ENCODE measurements at regions not wholly inside any gene's neighbourhood (a gene's known extent, or its start where the extent isn't known, plus 50 kb on each side); places are given as distances from the start of the nearest gene placed in this dataset.
A peak's percentile ranks its signal among the peaks of the same experiment; 100 is the strongest.
"Not testable (repeated sequence)": the region's sequence is repeated elsewhere in the genome, so short reads cannot be mapped to it uniquely, and the experiment has no call there.

DNA sequence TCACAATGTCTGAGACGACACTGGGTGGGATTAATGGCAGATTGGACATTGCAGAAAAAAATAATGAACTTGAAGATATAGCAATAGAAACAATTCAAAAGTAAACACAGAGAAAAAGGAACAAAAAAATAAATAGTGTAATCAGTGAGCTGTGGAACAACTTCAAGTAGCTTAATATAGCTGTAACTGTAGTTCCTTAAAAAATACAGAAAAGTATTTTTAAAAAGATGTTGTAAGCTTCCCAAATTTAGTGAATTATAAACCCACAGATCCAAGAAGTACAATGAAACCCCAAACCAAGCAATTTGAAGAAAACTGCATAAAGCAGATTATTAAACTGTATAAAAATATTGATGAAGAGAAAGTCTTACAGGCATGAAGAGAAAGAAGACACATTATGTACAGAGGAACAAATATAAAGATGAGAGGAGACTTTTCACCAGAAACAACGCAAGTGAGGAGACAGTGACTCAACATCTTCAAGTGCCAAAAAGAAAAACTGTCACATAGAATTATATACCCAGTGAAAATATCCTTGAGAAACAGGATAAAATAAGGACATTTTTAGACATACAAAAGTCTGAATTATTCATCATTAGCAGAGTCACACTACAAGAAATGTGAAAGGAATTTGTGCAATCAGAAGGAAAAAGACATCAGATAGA lies 176.4 kb downstream of the NFKBIZ start:
- intact Hi-C loops (cut with micrococcal nuclease): no loop called here
- DNase-seq (no peak), ATAC-seq (no peak)

DNA sequence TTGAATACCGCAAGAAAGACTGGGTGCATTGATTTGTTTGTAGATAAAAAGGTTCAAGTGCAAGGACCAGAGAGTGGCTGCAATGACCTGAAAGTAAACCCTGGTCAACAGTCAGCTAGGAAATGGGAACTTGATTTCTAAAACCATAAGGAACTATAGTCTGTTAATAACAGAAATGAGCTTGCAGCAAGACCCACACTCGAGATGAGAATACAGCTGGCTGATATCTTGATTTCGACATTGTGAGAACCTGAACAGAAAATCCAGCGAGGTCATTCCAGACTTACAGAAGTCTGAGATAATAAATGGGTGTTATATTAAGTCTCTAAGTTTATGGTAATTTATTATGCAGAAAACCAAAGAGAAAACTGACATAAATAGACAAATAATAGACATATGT lies 177.3 kb downstream of the NFKBIZ start:
- ATAC-seq (no peak), DNase-seq (no peak)
- intact Hi-C loops (cut with micrococcal nuclease): no loop called here

DNA sequence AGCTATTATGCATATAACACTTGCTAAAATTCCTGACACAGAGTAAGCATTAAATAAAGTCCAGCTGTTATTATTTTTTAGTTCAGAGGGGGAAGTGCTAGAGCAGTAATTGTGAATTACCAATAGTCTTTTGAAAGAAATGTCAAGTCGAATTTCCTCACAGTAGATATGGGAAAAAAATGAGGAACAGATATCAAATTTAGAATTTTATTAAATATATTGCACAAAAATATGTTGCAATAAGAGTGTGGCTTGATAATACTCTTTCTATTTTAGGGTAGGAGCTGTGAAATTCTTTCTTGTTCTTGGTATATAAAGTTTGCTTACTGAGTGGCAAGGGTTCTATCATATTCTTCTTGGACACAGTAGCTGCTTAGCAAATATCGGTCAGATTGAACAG lies 181.3 kb downstream of the NFKBIZ start:
- intact Hi-C loops (cut with micrococcal nuclease): no loop called here
- ATAC-seq: no peak
- DNase-seq: no peak

DNA sequence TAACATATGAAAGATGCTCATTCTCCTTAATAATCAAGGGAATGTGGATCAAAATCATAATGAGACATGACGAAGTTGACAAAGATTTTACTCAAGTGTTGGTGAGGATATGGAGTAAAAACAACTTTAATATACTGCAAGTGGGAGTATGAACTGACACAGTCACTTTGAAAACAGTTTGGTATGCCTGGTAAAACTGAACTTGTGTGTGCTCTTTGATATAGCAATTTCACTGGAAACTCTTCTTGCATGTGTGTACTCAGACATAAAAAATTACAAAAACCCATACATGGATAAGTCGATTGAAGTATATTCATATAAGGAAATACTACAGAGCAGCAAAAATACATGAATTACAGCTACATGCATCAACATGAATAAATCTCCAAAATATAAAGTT lies 182.5 kb downstream of the NFKBIZ start:
- ATAC-seq (no peak), DNase-seq (no peak)
- intact Hi-C loops (cut with micrococcal nuclease): no loop called here

DNA sequence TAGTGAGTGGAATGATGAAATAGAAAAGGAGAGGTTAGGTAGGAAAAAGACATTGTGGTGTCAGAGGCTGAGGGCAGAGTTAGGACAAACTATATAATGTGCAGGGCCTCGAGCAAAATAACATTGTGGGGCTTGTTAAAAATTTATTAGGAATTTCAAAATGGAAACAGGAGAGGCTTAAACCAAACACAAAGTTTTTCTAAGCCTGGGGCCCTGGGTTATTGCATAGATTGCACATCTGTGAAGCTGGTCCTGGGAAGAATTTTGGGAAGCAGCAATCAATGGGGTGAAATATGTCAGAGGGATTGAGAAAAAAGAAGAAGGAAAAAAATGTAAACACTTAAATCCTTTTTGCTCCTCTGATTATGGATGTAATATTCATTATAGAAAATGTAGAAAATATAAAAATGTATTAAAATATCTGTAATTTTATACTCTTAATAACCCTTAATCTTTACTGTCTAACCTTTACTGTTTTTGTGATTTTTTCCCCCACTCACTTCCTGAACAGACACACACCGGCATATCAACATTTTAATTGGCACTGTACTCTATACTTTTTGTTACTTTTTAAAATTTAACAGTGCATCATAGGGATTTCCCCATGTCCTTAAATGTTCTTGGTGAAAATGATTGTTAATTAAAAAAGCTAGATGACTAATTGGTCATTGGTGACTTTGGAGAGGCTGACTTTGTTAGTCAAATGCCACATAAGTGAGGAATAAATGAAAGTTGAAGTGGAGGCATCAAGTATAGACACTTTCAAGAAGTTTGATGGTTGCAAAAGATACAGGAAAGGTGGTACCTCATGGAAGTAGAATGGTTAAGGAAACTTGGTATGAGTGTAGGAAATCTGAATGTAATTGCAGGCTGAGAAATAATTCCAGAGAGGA lies 183.4 kb downstream of the NFKBIZ start:
- no peak for ATAC-seq
- intact Hi-C loops (cut with micrococcal nuclease): no loop called here

DNA sequence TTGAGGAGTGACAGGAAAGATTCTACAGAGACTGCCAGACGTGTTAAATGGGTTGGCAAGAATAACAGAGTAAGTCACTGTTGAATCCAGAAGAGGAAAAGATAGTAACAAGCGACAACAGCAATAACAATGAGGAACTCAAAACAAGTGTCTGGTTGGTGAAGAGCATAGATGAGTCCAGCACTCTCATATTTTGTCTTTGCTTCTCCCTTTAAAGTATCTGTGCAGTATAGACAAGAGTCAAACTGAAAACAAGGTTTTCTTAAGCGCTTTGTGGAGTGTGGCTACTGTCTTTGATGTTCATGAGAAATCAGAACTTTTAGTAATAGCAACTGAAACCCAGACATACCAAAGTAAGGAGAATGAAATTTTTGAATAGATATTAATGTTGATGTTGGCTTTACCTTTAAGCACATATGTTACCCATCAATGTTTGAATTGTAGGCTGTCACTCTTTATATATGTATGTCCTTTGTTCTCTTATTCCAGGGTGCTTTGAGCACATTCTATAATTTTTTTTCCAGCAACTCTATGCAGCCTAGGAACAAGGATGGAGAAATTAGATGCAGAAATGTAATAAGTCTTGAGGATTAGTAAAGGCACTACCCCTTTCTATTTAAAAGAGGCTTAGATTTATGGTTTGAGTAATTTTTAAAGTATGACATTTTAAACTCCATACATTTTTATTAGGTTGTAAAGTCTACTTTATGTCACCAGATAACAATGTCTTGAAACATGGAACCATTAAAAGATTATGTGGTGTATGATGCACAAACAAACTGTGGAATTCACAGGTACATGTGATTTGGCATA lies 185.5 kb downstream of the NFKBIZ start:
- DNase-seq: no peak
- intact Hi-C loops (cut with micrococcal nuclease): no loop called here
- ATAC-seq: no peak

More for the DNA sequence above, 183.4 kb downstream of the NFKBIZ start:
- DNase-seq: no peak

DNA sequence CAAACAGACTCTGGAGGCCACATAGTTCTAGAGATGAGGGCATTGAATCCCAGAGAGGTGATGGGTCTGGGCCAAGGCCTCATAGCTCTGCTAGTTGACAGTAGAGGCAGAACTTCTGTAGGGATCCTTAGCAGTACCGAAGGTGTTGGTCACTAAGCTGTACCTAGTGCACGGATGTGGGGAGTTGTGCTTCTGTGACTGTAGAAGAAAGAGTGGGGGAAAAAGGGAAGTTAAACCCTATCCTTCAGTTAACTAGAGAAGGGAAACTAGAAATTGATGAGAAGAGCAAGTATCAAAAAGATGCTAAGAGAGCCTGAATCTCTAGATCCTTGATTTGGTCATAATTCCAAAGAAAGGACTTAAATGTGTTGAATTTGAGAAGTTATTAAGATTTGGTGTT lies 186.7 kb downstream of the NFKBIZ start:
- no peak for ATAC-seq
- DNase-seq: no peak
- intact Hi-C loops (cut with micrococcal nuclease): no loop called here

DNA sequence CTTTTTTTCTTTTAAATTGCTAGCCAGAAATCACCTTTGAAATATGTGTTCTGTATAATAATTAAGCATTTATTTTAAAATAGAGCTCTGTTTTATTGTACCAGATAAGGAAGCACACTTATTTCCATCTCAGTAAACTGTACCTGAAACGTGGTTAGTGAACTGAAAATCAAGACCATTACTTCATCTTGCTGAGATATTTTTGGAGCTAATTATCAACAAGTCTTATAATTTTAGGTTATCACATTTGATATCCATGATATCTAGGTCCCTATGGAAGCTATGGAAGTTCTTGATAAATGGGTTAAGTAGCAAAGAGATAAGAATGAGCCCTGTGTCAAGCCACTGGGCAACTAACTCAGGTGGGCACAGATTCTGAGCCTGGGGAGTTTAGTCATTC lies 187.2 kb downstream of the NFKBIZ start:
- DNase-seq (no peak), ATAC-seq (no peak)
- intact Hi-C loops (cut with micrococcal nuclease): no loop called here

DNA sequence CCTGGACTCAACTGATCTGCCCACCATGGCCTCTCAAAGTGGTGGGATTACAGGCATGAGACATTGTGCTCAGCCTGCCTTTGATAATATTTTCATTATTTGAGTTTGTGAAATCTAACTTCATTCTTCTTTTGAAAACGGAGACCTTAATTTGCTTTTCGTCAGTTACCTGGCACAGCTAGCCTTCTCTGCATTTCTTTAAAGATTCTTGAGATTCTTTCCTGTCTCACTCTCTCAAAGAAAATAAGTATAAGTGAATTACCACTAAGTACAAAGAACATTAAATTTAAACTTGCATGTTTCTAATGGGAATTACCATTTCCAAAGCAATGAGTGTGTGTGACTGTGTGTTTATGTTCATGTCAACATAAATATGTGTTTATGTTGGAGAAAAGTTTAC lies 187.9 kb downstream of the NFKBIZ start:
- ATAC-seq (no peak), DNase-seq (no peak)
- intact Hi-C loops (cut with micrococcal nuclease): no loop called here

DNA sequence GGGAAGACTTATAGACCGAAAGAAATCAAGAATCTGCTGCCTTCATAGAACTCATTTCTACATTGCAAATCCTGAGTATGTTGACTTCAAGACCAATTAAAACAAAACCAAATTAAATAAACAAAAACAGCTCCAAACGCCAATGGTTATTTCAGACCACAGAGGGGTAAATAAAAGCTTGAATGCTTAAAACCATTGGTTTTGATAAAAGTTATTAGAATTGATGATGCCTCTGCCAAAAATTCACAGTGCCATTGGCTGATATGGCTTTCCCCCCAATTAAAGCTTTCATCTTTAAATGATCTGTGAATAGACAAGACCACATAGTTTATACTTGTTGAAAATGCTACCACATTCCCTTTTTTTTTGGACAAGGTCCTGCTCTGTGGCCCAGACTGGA lies 188.5 kb downstream of the NFKBIZ start:
- DNase-seq (no peak), ATAC-seq (no peak)
- intact Hi-C loops (cut with micrococcal nuclease): no loop called here

DNA sequence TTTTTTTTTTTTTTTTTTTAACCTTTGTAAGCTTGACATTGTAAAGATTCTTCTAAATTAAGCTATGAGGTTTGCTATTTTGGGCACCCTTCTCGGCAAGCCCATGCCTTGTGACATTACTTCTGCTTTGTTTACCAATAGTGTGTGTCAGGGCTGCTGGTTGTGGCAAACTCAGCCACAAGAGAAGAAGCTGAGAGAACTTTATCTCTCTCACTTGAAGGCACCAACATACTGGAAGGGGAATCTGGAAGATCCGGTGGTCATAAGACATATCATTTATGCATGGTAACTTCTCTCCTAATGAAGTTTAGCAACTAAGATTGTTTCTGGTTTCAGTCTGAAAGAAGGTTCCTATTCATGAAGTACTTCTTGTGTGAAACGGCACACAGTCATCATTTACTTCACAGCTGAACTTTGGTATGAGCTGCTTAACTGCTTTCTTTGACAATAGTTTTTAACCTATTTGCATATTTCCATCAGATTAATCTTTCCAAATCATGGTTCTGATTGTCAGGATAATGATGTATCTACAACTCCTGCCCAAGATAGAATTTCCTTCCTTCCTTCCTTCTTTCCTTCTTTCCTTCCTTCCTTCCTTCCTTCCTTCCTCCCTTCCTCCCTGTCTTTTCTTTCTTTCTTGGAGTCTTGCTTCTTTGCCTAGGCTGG lies 189.3 kb downstream of the NFKBIZ start:
- DNase-seq: no peak
- ATAC-seq: peak; percentile 19
- intact Hi-C loops (cut with micrococcal nuclease): no loop called here

DNA sequence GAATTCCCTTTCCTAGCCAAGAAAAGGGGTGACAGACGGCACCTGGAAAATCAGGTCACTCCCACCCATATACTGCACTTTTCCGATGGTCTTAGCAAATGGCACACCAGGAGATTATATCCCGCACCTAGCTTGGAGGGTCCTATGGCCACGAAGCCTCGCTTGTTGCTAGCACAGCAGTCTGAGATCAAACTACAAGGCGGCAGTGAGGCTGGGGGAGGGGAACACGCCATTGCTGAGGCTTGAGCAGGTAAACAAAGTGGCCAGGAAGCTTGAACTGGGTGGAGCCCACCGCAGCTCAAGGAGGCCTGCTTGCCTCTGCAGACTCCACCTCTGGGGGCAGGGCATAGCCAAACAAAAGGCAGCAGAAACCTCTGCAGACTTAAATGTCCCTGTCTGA lies 190.8 kb downstream of the NFKBIZ start:
- ATAC-seq; DNase-seq; intact Hi-C loops (cut with micrococcal nuclease): not testable (repeated sequence)

DNA sequence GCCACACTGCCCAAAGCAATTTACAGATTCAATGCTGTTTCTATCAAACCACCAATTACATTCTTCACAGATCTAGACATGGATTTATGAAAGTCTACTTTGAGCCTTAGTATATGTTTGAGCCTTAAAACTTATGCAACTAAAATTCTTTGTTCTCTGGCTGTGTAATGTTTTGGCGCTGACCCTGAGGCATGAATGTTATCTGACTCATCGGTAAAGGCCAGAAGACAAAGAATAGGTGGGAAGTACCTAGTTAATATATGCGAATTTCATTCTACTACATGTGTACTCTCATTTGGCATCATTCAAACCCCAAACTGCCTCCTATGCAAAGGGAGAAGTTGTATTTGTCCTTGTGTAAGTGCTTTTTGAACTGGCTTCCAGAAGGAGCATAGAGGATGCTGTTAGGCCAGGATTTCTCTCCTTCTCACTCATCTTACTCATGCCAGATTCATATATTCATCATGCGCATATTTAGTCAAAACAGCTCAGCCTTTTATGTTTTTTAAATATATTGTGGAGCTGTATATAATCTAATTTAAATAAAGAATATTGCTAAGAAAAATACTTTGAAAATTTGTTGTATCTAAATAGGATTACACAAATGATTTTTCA lies 204.2 kb downstream of the NFKBIZ start:
- no peak for DNase-seq
- intact Hi-C loops (cut with micrococcal nuclease): no loop called here
- ATAC-seq: no peak

DNA sequence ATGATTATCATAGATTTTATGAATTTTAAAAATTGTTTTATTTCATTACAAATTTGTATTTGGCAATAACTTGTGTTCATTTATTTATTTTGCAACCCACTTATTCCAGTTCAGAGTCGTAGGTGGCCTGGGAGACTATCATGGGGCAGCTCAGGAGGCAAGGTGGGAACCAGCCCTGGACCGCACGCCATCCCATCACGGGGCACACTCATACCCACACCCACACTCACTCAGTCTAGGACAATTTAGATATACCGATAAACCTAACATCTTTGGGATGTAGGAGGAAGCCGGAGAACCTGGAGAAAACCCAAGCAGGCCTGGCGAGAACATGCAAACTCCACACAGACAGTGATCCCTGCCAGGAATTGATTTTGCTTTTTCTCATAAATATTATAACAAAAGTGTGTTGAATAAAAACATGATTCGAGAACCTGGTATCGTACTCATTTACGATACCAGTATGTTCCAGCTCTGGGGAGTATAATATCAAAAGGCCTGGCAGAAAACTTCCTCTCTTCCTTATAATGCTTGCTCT lies 205.3 kb downstream of the NFKBIZ start:
- ATAC-seq: peak; percentile 18
- intact Hi-C loops (cut with micrococcal nuclease): loop anchor here (2.0 kb wide), 1 partner anchor 34 kb away; no protein-coding TSS in a partner anchor
- no peak for DNase-seq

DNA sequence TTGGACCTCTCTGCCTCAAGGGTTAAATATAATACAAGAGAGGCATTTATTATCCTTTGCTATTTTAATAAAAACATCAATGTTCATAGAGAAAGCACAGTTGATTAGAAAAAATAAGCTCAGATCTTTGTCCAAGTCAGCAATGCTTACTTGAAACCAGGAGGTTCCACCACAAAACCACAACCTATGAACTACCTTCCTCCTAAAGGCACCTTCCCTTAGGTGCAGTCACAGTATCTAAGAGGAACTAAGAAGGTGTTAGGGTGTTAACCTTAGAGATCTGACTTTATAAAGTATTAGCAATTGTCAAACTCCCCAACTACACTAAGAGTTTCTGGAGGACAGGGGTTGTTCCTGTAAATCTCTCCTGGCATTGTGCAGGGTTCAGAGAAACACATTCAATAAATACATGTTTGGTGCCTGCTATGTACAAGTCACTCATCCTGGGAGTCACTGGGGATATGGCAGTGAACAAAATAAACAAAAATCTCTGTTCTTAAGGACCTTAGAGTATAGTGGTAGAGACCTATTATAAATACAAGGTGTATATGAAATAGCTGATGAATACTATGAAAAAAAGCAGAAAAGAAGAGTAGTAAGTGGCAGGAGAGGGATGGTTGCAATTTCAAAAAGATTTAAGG lies 208.6 kb downstream of the NFKBIZ start:
- DNase-seq (no peak), ATAC-seq (no peak)

DNA sequence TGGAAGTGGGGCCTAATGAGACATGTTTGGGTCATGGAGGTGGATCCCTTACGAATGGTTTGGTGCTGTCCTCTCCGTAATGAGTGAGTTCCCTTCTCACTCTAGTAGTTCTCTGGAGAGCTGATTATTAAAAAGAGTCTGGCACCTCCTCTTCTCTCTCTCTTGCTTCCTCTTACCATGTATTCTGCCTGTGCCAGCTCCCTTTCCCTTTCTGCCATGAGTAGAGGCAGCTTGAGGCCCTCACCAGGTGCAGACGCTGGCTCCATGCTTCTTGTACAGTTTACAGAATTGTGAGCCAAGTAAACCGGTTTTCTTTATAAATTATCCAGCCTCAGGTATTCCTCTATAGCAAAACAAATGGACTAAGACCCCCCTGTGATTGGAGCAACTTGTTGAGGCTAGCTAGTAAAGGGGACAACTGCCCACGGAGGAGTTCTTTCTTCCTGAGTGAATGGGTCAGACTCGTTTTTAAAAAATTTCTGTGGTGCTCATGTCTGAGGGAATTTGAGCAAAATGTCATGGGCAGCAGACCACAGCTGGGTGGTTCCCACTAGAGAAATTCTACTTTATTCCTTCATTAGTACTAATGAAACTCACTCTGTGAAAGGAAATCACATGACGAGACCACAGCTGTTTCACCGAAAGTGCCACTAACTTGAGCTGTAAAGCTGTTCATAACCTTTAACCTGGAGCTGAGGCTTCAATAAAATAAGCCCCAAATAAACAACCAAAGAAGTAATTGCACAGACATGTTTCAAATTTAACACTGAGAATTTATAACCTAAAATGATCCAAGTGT lies 210.0 kb downstream of the NFKBIZ start:
- DNase-seq (no peak), ATAC-seq (no peak)
- intact Hi-C loops (cut with micrococcal nuclease): no loop called here

More for the DNA sequence above, 208.6 kb downstream of the NFKBIZ start:
- intact Hi-C loops (cut with micrococcal nuclease): no loop called here

DNA sequence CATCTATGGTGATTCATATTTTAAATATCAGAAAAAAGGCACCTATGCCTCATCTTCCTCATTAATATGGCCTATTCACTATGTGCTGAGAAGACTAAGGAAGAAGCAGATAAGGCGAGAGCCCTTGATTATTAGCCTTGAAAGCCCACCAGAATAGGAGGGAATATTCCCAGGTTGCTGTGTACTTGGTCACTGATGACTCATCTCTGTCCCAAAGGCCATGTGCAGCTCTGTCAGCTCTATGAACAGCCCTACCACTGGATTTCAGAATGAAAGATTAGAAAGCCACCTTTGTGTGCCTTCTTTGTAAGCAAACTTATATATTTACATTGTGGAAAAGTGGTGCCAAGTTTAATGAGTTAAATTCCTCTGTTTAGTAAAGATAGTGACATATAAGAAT lies 211.5 kb downstream of the NFKBIZ start:
- ATAC-seq (no peak), DNase-seq (no peak)
- intact Hi-C loops (cut with micrococcal nuclease): no loop called here
